ENCODE measurements at regions not wholly inside any gene's neighbourhood (a gene's known extent, or its start where the extent isn't known, plus 50 kb on each side); places are given as distances from the start of the nearest gene placed in this dataset.

GRCh38 chr7:92967238-92967637 is 130.9 kb upstream of the CDK6 start:
- no peak for TF ChIP-seq CTCF (IDR thresholded peaks at IDR 0.05)

GRCh38 chr7:92964141-92964540 is 127.8 kb upstream of the CDK6 start:
- H3K4me2 ChIP-seq (ENCODE audit: low read length): no peak overlapping the region
- H2AFZ ChIP-seq: no peak overlapping the region
- H3K27ac ChIP-seq: no peak overlapping the region
- no peaks in the 10 kb centered on the region for H3K36me3 ChIP-seq (ENCODE audit: control insufficient read depth, insufficient read depth, low read length)
- H3K4me1 ChIP-seq: no peaks in the 10 kb centered on the region
- no peaks in the 10 kb centered on the region for H3K79me2 ChIP-seq
- no peaks in the 10 kb centered on the region for H3K9me3 ChIP-seq (ENCODE audit: control insufficient read depth, low read length)
- no peak overlapping the region for H3K4me3 ChIP-seq (ENCODE audit: low read depth, low read length)
- no peak overlapping the region for H3K9ac ChIP-seq
- no peaks in the 10 kb centered on the region for H3K27me3 ChIP-seq (ENCODE audit: control insufficient read depth, insufficient read depth, low read length)
- TF ChIP-seq CTCF (IDR thresholded peaks at IDR 0.05): no peak

More at GRCh38 chr7:92967238-92967637, 130.9 kb upstream of the CDK6 start:
- Histone ChIP-seq H3K79me2 (no peaks in the 10 kb centered on the region), H3K4me3 (ENCODE audit: low read depth, low read length) (no peak overlapping the region), H3K4me1 (no peaks in the 10 kb centered on the region), H3K27me3 (ENCODE audit: control insufficient read depth, insufficient read depth, low read length) (no peaks in the 10 kb centered on the region), H3K9ac (no peak overlapping the region), H2AFZ (no peak overlapping the region), H3K4me2 (ENCODE audit: low read length) (no peak overlapping the region), H3K27ac (no peak overlapping the region), H3K9me3 (ENCODE audit: control insufficient read depth, low read length) (no peaks in the 10 kb centered on the region), H3K36me3 (ENCODE audit: control insufficient read depth, insufficient read depth, low read length) (no peaks in the 10 kb centered on the region)

GRCh38 chr7:92963566-92963965 is 127.2 kb upstream of the CDK6 start:
- no peak overlapping the region for H3K4me2 ChIP-seq (ENCODE audit: low read length)
- H3K36me3 ChIP-seq (ENCODE audit: control insufficient read depth, insufficient read depth, low read length): no peaks in the 10 kb centered on the region
- no peak overlapping the region for H2AFZ ChIP-seq
- H3K4me3 ChIP-seq (ENCODE audit: low read depth, low read length): no peak overlapping the region
- H3K9me3 ChIP-seq (ENCODE audit: control insufficient read depth, low read length): no peaks in the 10 kb centered on the region
- TF ChIP-seq CTCF (IDR thresholded peaks at IDR 0.05): no peak
- no peak overlapping the region for H3K9ac ChIP-seq
- no peaks in the 10 kb centered on the region for H3K27me3 ChIP-seq (ENCODE audit: control insufficient read depth, insufficient read depth, low read length)
- H3K79me2 ChIP-seq: no peaks in the 10 kb centered on the region
- no peak overlapping the region for H3K27ac ChIP-seq
- H3K4me1 ChIP-seq: no peaks in the 10 kb centered on the region

- H2AFZ ChIP-seq: no peak overlapping the region
- H3K27ac ChIP-seq: no peak overlapping the region
- H3K9ac ChIP-seq: no peak overlapping the region
- no peaks in the 10 kb centered on the region for H3K36me3 ChIP-seq (ENCODE audit: control insufficient read depth, insufficient read depth, low read length)
- no peak overlapping the region for H3K4me3 ChIP-seq (ENCODE audit: low read depth, low read length)
- H3K9me3 ChIP-seq (ENCODE audit: control insufficient read depth, low read length): no peaks in the 10 kb centered on the region
- H3K79me2 ChIP-seq: no peaks in the 10 kb centered on the region
- no peak overlapping the region for H3K4me2 ChIP-seq (ENCODE audit: low read length)
- no peak for TF ChIP-seq CTCF (IDR thresholded peaks at IDR 0.05)
- H3K4me1 ChIP-seq: no peaks in the 10 kb centered on the region
- H3K27me3 ChIP-seq (ENCODE audit: control insufficient read depth, insufficient read depth, low read length): no peaks in the 10 kb centered on the region
These were observed 125.6 kb upstream of the CDK6 start for GRCh38 chr7:92961961-92962360.

- H2AFZ ChIP-seq: no peak overlapping the region
- H3K27me3 ChIP-seq (ENCODE audit: control insufficient read depth, insufficient read depth, low read length): no peaks in the 10 kb centered on the region
- no peaks in the 10 kb centered on the region for H3K9me3 ChIP-seq (ENCODE audit: control insufficient read depth, low read length)
- no peaks in the 10 kb centered on the region for H3K4me1 ChIP-seq
- H3K27ac ChIP-seq: no peak overlapping the region
- H3K9ac ChIP-seq: no peak overlapping the region
- no peaks in the 10 kb centered on the region for H3K36me3 ChIP-seq (ENCODE audit: control insufficient read depth, insufficient read depth, low read length)
- no peak for TF ChIP-seq CTCF (IDR thresholded peaks at IDR 0.05)
- no peak overlapping the region for H3K4me2 ChIP-seq (ENCODE audit: low read length)
- H3K79me2 ChIP-seq: no peaks in the 10 kb centered on the region
- no peak overlapping the region for H3K4me3 ChIP-seq (ENCODE audit: low read depth, low read length)
These were observed 120.2 kb upstream of the CDK6 start for GRCh38 chr7:92956575-92956974.
